H1 (cell line): ENCODE measurements at regions not wholly inside any gene's neighbourhood (a gene's known extent, or its start where the extent isn't known, plus 50 kb on each side); places are given as distances from the start of the nearest gene placed in this dataset.

Source experiments
- CTCF ChIA-PET: fragments of 300-600 bp; sonication (Branson Sonifier 250); formaldehyde crosslinking; loops from one replicate; lab custom pipeline; 2021; ENCODE audit not compliant: partially characterized antibody; lab: Charles Lee
- POLR2A ChIA-PET: fragments of 300-600 bp; sonication (Branson Sonifier 250); formaldehyde crosslinking; loops from one replicate; lab custom pipeline; 2021; ENCODE audit warnings: inconsistent platforms; ENCODE audit not compliant: partially characterized antibody; lab: Charles Lee
- DNase-seq, 2 experiments: peaks; one replicate each; pipeline versions ENCODE4 v3.0.0 to v3.0.0-alpha.2; 2010 to 2022; ENCODE audit warnings: low spot score in 2 of 2, low read depth in 1 of 2, mixed read lengths in 1 of 2
- FAIRE-seq: peaks from 2 replicates; lab custom pipeline; 2011; peaks lifted over from hg19 to GRCh38; lab: Jason Lieb, UNC
- H2AFZ ChIP-seq: 2 replicates; pipeline ENCODE4 v1.8.1; 2012; ENCODE audit warnings: low read length, inconsistent platforms
- H2AK5ac ChIP-seq: 2 replicates; pipeline ENCODE4 v1.6.1; 2013; ENCODE audit warnings: low read depth, low read length
- H2BK120ac ChIP-seq: replicated peaks from 2 replicates; pipeline ENCODE3; 2013; ENCODE audit warnings: low read depth, low read length, inconsistent platforms
- H2BK12ac ChIP-seq: 2 replicates; pipeline ENCODE4 v1.6.1; 2013; ENCODE audit warnings: low read depth, low read length
- H2BK15ac ChIP-seq: 2 replicates; pipeline ENCODE4 v1.6.1; 2013; ENCODE audit warnings: low read length
- H2BK20ac ChIP-seq: 2 replicates; pipeline ENCODE4 v1.6.1; 2013; ENCODE audit warnings: low read length
- H2BK5ac ChIP-seq: 2 replicates; pipeline ENCODE4 v1.6.1; 2013; ENCODE audit warnings: low read depth, low read length
- H3K14ac ChIP-seq: 2 replicates; pipeline ENCODE4 v1.6.1; 2013; ENCODE audit warnings: inconsistent platforms; ENCODE audit not compliant: insufficient read length
- H3K18ac ChIP-seq: 2 replicates; pipeline ENCODE4 v1.6.1; 2013; ENCODE audit warnings: low read length; ENCODE audit errors: extremely low read depth
- H3K23ac ChIP-seq: 2 replicates; pipeline ENCODE4 v1.6.1; 2013; ENCODE audit warnings: inconsistent platforms; ENCODE audit not compliant: insufficient read length
- H3K23me2 ChIP-seq: 2 replicates; pipeline ENCODE4 v1.6.1; 2013; ENCODE audit warnings: low read depth, low read length
- H3K27ac ChIP-seq: 2 replicates; pipeline ENCODE4 v1.6.1; 2011; ENCODE audit warnings: low read depth, low read length, inconsistent platforms
- H3K27me3 ChIP-seq, 4 experiments: replicated peaks in 1 of 4; 1 replicate in 1 of 4; 2 replicates in 3 of 4; pipeline versions ENCODE4 v1.6.1 to v1.8.1; 2011 to 2013; ENCODE audit warnings: low read length in 3 of 4, mild to moderate bottlenecking in 3 of 4, inconsistent platforms in 2 of 4, mixed read lengths in 2 of 4, moderate library complexity in 1 of 4; ENCODE audit not compliant: control insufficient read depth in 3 of 4, insufficient read depth in 3 of 4; ENCODE audit errors: extremely low read depth in 1 of 4
- H3K36me3 ChIP-seq, 4 experiments: 2 replicates each; pipeline versions ENCODE4 v1.6.1 to v1.8.1; 2011 to 2013; ENCODE audit warnings: mild to moderate bottlenecking in 4 of 4, low read length in 3 of 4, moderate library complexity in 2 of 4, control low read depth in 1 of 4, inconsistent platforms in 1 of 4; ENCODE audit not compliant: insufficient read depth in 4 of 4, control insufficient read depth in 2 of 4
- H3K4ac ChIP-seq: replicated peaks from 2 replicates; pipeline ENCODE3; 2013; ENCODE audit warnings: low read length, low read depth, mixed read lengths, inconsistent platforms; ENCODE audit not compliant: insufficient read length
- H3K4me1 ChIP-seq, 4 experiments: replicated peaks in 1 of 4; 1 replicate in 1 of 4; 2 replicates in 3 of 4; pipeline versions ENCODE4 v1.6.1 to v1.8.1; 2011 to 2013; ENCODE audit warnings: low read length in 3 of 4, inconsistent platforms in 2 of 4, mixed read lengths in 1 of 4; ENCODE audit not compliant: insufficient read depth in 4 of 4, control insufficient read depth in 3 of 4
- H3K4me2 ChIP-seq, 2 experiments: 2 replicates each; pipeline versions ENCODE4 v1.6.1 to v1.8.1; 2011 to 2013; ENCODE audit warnings: low read depth in 2 of 2, low read length in 2 of 2, control low read depth in 1 of 2, inconsistent platforms in 1 of 2, mild to moderate bottlenecking in 1 of 2; ENCODE audit not compliant: insufficient read depth in 1 of 2
- H3K4me3 ChIP-seq, 4 experiments: fragments of 200-600, 300-600 bp in 1 of 4; sonication (generic), shearing (Covaris generic), sonication (Bioruptor Twin) in 1 of 4; 2 replicates each; pipeline versions ENCODE4 v1.5.1 to v1.8.1; 2011 to 2016; ENCODE audit warnings: low read length in 4 of 4, low read depth in 3 of 4, control low read depth in 2 of 4, inconsistent platforms in 2 of 4, mild to moderate bottlenecking in 2 of 4, mixed read lengths in 1 of 4, moderate library complexity in 1 of 4; ENCODE audit not compliant: insufficient read depth in 2 of 4; ENCODE audit errors: extremely low read depth in 1 of 4
- H3K56ac ChIP-seq: replicated peaks from 2 replicates; pipeline ENCODE3; 2013; ENCODE audit warnings: low read depth, mild to moderate bottlenecking, mixed read lengths, low read length, inconsistent platforms; ENCODE audit not compliant: insufficient read length
- H3K79me1 ChIP-seq: 2 replicates; pipeline ENCODE4 v1.6.1; 2013; ENCODE audit warnings: low read depth, low read length, control low read depth
- H3K79me2 ChIP-seq, 2 experiments: 2 replicates each; pipeline versions ENCODE4 v1.6.1 to v1.8.1; 2012 to 2013; ENCODE audit warnings: low read length in 2 of 2, mild to moderate bottlenecking in 2 of 2, inconsistent platforms in 1 of 2; ENCODE audit not compliant: insufficient read depth in 2 of 2, control insufficient read depth in 1 of 2
- H3K9ac ChIP-seq, 4 experiments: replicated peaks in 1 of 4; 1 replicate in 1 of 4; 2 replicates in 3 of 4; pipeline versions ENCODE4 v1.6.1 to v1.8.1; 2011 to 2013; ENCODE audit warnings: low read depth in 3 of 4, low read length in 3 of 4, control low read depth in 2 of 4, mild to moderate bottlenecking in 2 of 4, moderate library complexity in 2 of 4, inconsistent platforms in 1 of 4; ENCODE audit errors: extremely low read depth in 1 of 4
- H3K9me3 ChIP-seq, 2 experiments: 2 replicates each; pipeline versions ENCODE4 v1.6.1 to v1.8.1; 2012 to 2013; ENCODE audit warnings: mild to moderate bottlenecking in 2 of 2, moderate library complexity in 2 of 2, control low read depth in 1 of 2, inconsistent platforms in 1 of 2, low read depth in 1 of 2, low read length in 1 of 2, mixed read lengths in 1 of 2; ENCODE audit not compliant: insufficient read depth in 2 of 2
- H4K20me1 ChIP-seq, 2 experiments: replicated peaks in 1 of 2; 2 replicates each; pipeline versions ENCODE3 to v1.8.1; 2011 to 2013; ENCODE audit warnings: inconsistent platforms in 2 of 2, low read length in 2 of 2, mild to moderate bottlenecking in 1 of 2; ENCODE audit not compliant: insufficient read depth in 2 of 2, control insufficient read depth in 1 of 2
- H4K5ac ChIP-seq: 2 replicates; pipeline ENCODE4 v1.6.1; 2013; ENCODE audit warnings: low read length, low read depth, mixed read lengths, inconsistent platforms; ENCODE audit not compliant: insufficient read length
- H4K8ac ChIP-seq: 2 replicates; pipeline ENCODE4 v1.8.0; 2013; ENCODE audit warnings: mild to moderate bottlenecking, moderate library complexity, low read length, inconsistent platforms; ENCODE audit not compliant: insufficient read depth; ENCODE audit errors: extremely low read depth
- H4K91ac ChIP-seq: replicated peaks from 2 replicates; pipeline ENCODE3; 2013; ENCODE audit warnings: low read length, mixed read lengths, inconsistent platforms; ENCODE audit not compliant: insufficient read length
- BACH1 ChIP-seq: IDR thresholded peaks from 2 replicates; pipeline ENCODE4 v1.6.1; 2012; ENCODE audit warnings: low read length, improper control_type of control experiment
- CHD1 ChIP-seq: IDR thresholded peaks from 2 replicates; pipeline ENCODE4 v1.6.1; 2012; ENCODE audit warnings: low read depth, low read length, improper control_type of control experiment
- EGR1 ChIP-seq: IDR thresholded peaks from 2 replicates; pipeline ENCODE4 v1.6.1; 2011; ENCODE audit warnings: low read depth, low read length, borderline replicate concordance
- FOSL1 ChIP-seq: IDR thresholded peaks from 2 replicates; pipeline ENCODE4 v1.6.1; 2011; ENCODE audit warnings: mild to moderate bottlenecking, low read depth, low read length, moderate library complexity; ENCODE audit not compliant: insufficient read depth
- GTF2F1 ChIP-seq: IDR thresholded peaks from 2 replicates; pipeline ENCODE4 v1.6.1; 2012; ENCODE audit warnings: low read depth, low read length, improper control_type of control experiment, borderline replicate concordance
- HDAC6 ChIP-seq: IDR thresholded peaks from one replicate; pipeline ENCODE4 v1.7.1; 2012; ENCODE audit warnings: low read depth, mild to moderate bottlenecking, inconsistent platforms, low read length, moderate library complexity
- KDM1A ChIP-seq: fragments of 200-600, 300-600 bp; sonication (generic); IDR thresholded peaks from 2 replicates; pipeline ENCODE4 v1.7.1; 2016; ENCODE audit warnings: mild to moderate bottlenecking, low read length, borderline replicate concordance
- PHF8 ChIP-seq: fragments of 200-600 bp; sonication (generic); conservative IDR thresholded peaks from 2 replicates; pipeline ENCODE4 v1.7.1; 2012; ENCODE audit warnings: low read depth, mild to moderate bottlenecking, inconsistent platforms, low read length, moderate library complexity
- RBBP5 ChIP-seq: IDR thresholded peaks from 2 replicates; pipeline ENCODE4 v1.7.1; 2012; ENCODE audit warnings: low read depth, mild to moderate bottlenecking, inconsistent platforms, low read length, moderate library complexity, borderline replicate concordance
- RNF2 ChIP-seq: fragments of 200-900, 300-1000 bp; sonication (generic); IDR thresholded peaks from 2 replicates; pipeline ENCODE4 v1.7.1; 2016; ENCODE audit warnings: borderline replicate concordance, low read depth, mild to moderate bottlenecking, antibody characterized with exemption, low read length; ENCODE audit not compliant: poor library complexity, severe bottlenecking; ENCODE audit errors: missing control alignments
- SAP30 ChIP-seq: fragments of 300-600 bp; sonication (generic); IDR thresholded peaks from 2 replicates; pipeline ENCODE4 v1.7.1; 2012; ENCODE audit warnings: low read length, moderate library complexity, mild to moderate bottlenecking, inconsistent platforms; ENCODE audit not compliant: insufficient read depth, insufficient replicate concordance
- SRF ChIP-seq: IDR thresholded peaks from 2 replicates; pipeline ENCODE4 v1.6.1; 2011; ENCODE audit warnings: mild to moderate bottlenecking, low read depth, low read length, moderate library complexity
- TAF7 ChIP-seq: optimal IDR thresholded peaks from 2 replicates; pipeline ENCODE3; 2011; ENCODE audit warnings: low read depth, mild to moderate bottlenecking, inconsistent platforms, low read length, moderate library complexity, borderline replicate concordance
- WGBS, 2 experiments: shearing (Covaris generic) in 1 of 2; methylation state at CpG; one replicate each; pipeline versions ENCODE4 v1.1.6 to v1.1.7; 2013 to 2015; ENCODE audit warnings: low lambda C conversion rate in 2 of 2, mixed read lengths in 2 of 2, inconsistent platforms in 1 of 2, low coverage in 1 of 2, missing lambda C conversion rate in 1 of 2; ENCODE audit not compliant: insufficient replicate concordance in 2 of 2, insufficient coverage in 1 of 2, insufficient read length in 1 of 2; ENCODE audit errors: extremely low coverage in 1 of 2, missing lambda C conversion rate in 1 of 2; 5-methylcytosine and 5-hydroxymethylcytosine counted together

DNA sequence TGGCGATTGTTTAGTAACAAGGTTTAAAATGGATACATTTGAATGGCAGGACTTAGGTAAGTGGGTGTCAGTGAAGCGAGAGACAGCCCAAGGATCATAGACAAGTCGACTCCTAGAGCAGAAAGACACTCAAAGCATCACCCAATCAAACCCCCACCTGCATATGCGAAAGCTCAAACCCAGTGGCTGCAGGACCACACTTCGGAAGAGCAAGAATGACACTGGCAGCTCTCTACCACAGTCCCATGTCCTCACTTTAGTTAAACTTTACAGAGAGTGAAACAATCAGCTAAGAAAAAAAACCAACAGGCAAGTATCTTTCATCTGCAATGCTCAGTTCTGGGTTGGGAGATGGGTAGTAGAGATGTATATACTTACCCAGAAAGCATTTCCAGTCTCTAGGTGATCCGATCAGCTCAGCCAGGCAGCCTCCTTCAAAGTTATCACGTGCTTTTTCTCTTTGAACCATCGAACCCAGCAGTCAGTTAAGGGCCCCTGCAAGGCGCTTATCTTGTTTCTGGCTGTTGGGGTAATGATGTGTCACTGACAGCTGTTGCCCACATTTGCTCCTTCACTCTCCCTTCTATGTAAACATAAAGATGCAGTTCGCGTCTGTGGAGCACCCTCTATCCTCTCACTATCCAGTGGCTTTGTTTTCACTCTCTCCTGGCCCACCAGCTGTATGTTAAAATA is 357.5 kb upstream of the ID2 start:
- Histone ChIP-seq H3K4ac (no peak overlapping the region), H3K9ac (no peak overlapping the region), H4K8ac (no peak overlapping the region), H3K27me3 (peaks cover 0 to 2% (median 0%) of the 10 kb centered on the region in 4 experiments; a peak in 1 of 7 replicates), H3K23ac (no peak overlapping the region), H3K56ac (no peak overlapping the region), H4K20me1 (no peaks in the 10 kb centered on the region), H4K91ac (no peak overlapping the region), H3K4me2 (no peak overlapping the region), H3K4me1 (no peaks in the 10 kb centered on the region), H3K4me3 (no peak overlapping the region), H2AK5ac (no peak overlapping the region), H4K5ac (no peak overlapping the region), H2BK5ac (no peak overlapping the region), H2BK15ac (0 out of 2 replicates have a peak overlapping the region, but pooled peaks have one; percentile 32), H3K9me3 (no peaks in the 10 kb centered on the region), H3K23me2 (no peaks in the 10 kb centered on the region), H3K79me1 (no peaks in the 10 kb centered on the region), H3K27ac (no peak overlapping the region), H3K36me3 (no peaks in the 10 kb centered on the region), H3K14ac (no peak overlapping the region), H3K79me2 (no peaks in the 10 kb centered on the region), H2BK12ac (no peak overlapping the region), H2BK120ac (no peak overlapping the region), H2BK20ac (no peak overlapping the region), H3K18ac (no peak overlapping the region), H2AFZ (no peak overlapping the region)
- 79% methylated on average over 11 of the region's 11 CpGs; no CpG with 5 or more reads in 1 of the 2 experiments for WGBS, 2 experiments
- ChIA-PET POLR2A (interaction anchor here (0.7 kb wide), 1 partner anchor 1000 kb away, joined by 3 read pairs; no protein-coding TSS in a partner anchor), CTCF (interaction anchor here (0.6 to 1.5 kb wide), 3 partner anchors 18 to 1428 kb away, joined by 3 to 4 read pairs (median 4); no protein-coding TSS in a partner anchor)
- no peak for DNase-seq
- FAIRE-seq: no peak
- no peak for TF ChIP-seq PHF8
- TF ChIP-seq SRF: no peak
- TF ChIP-seq TAF7: no peak
- no peak for TF ChIP-seq EGR1
- TF ChIP-seq RBBP5: no peak
- no peak for TF ChIP-seq FOSL1
- TF ChIP-seq RNF2: no peak
- no peak for TF ChIP-seq KDM1A
- TF ChIP-seq SAP30: no peak
- TF ChIP-seq CHD1: no peak
- no peak for TF ChIP-seq HDAC6
- TF ChIP-seq BACH1: no peak
- TF ChIP-seq GTF2F1: no peak
